ENCODE measurements at regions not wholly inside any gene's neighbourhood (a gene's known extent, or its start where the extent isn't known, plus 50 kb on each side); places are given as distances from the start of the nearest gene placed in this dataset.

GRCh38 chrX:121932688-121933087 lies 885.3 kb downstream of the GLUD2 start:
- TF ChIP-seq TAF1 (IDR thresholded peaks at IDR 0.05; ENCODE audit: low read depth): no peak
- no peak for TF ChIP-seq NFIC (IDR thresholded peaks at IDR 0.05)
- TF ChIP-seq YY1 (IDR thresholded peaks at IDR 0.05; ENCODE audit: low read depth): no peak
- TF ChIP-seq MAX (IDR thresholded peaks at IDR 0.05): no peak
- TF ChIP-seq TEAD4 (IDR thresholded peaks at IDR 0.05): no peak
- no peak for TF ChIP-seq CEBPB (IDR thresholded peaks at IDR 0.05)
- no peak for TF ChIP-seq FOXM1 (IDR thresholded peaks at IDR 0.05; ENCODE audit: borderline replicate concordance, low read depth)
- no peak for TF ChIP-seq RAD21 (IDR thresholded peaks at IDR 0.05; ENCODE audit: low read depth)
- no peak for TF ChIP-seq TCF12 (IDR thresholded peaks at IDR 0.05; ENCODE audit: low read depth)
- TF ChIP-seq, protein P1, sequence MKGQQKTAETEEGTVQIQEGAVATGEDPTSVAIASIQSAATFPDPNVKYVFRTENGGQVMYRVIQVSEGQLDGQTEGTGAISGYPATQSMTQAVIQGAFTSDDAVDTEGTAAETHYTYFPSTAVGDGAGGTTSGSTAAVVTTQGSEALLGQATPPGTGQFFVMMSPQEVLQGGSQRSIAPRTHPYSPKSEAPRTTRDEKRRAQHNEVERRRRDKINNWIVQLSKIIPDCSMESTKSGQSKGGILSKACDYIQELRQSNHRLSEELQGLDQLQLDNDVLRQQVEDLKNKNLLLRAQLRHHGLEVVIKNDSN (IDR thresholded peaks at IDR 0.05): no peak
- no peak for TF ChIP-seq EGR1 (IDR thresholded peaks at IDR 0.05)
- no peak for TF ChIP-seq EP300 (IDR thresholded peaks at IDR 0.05; ENCODE audit: borderline replicate concordance)

DNA sequence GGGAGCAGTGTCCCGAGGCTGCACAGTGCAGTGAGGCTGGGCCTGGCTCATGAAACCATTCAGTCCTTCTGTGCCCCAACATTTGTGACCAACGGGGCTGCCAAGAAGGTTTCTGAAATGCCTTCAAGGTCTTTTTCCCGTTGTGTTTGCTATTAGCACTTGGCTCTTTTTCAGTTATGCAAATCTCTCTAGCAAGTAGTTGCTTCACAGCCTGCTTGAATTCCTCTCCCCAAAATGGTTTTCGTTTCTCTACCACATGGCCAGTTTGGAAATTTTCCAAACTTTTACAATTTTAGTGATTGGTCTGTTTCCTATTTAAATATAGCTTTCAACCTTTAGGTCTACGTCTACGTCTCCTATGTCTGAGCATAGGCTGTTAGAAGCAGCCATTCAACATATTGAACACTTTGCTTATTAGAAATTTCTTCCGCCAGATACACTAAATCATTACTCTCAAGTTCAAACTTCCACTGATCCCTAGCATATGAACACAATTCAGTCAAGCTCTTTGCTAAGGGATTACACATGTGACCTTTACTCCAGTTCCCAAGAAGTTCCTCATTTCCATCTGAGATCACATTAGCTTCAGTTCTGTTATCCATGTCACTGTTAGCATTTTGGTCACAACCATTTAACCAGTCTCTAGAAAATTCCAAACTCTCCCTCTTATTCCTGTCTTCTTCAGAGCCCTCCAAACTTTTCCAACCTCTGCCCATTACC lies 901.8 kb downstream of the GLUD2 start:
- TF ChIP-seq CREB1 (IDR thresholded peaks at IDR 0.05; ENCODE audit: low read depth) (no peak), CEBPB (IDR thresholded peaks at IDR 0.05) (no peak), NFIC (IDR thresholded peaks at IDR 0.05) (no peak), YY1 (IDR thresholded peaks at IDR 0.05; ENCODE audit: low read depth) (no peak), FOXM1 (IDR thresholded peaks at IDR 0.05; ENCODE audit: borderline replicate concordance, low read depth) (no peak), TEAD4 (IDR thresholded peaks at IDR 0.05) (no peak), MAX (IDR thresholded peaks at IDR 0.05) (no peak), ZBTB7A (IDR thresholded peaks at IDR 0.05; ENCODE audit: low read depth) (no peak), TCF12 (IDR thresholded peaks at IDR 0.05; ENCODE audit: low read depth) (no peak), REST (IDR thresholded peaks at IDR 0.05; ENCODE audit: low read depth) (no peak), EP300 (IDR thresholded peaks at IDR 0.05; ENCODE audit: borderline replicate concordance) (no peak), EGR1 (IDR thresholded peaks at IDR 0.05) (no peak), TAF1 (IDR thresholded peaks at IDR 0.05; ENCODE audit: low read depth) (no peak)

DNA sequence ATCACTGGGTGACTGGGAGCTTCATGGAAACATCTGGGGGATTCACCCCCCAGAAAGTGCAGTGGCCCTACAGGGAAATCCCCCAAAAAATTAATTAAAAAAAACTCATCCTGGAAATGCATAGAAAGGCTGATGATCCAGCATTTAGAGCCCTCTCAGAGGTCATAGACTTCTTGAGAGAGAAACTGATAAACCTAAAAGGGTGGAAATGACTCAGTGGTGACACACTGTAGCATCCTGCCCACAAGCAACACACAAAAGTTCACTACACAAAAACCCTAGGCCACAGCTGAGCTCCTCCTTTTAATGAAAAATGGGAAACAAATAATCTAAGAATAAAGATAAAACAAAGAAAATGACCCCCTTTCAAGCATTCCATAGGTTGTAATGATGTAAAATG lies 911.5 kb downstream of the GLUD2 start:
- TF ChIP-seq EP300 (IDR thresholded peaks at IDR 0.05; ENCODE audit: borderline replicate concordance) (no peak), TAF1 (IDR thresholded peaks at IDR 0.05; ENCODE audit: low read depth) (no peak), YY1 (IDR thresholded peaks at IDR 0.05; ENCODE audit: low read depth) (no peak), MAX (IDR thresholded peaks at IDR 0.05) (no peak), REST (IDR thresholded peaks at IDR 0.05; ENCODE audit: low read depth) (no peak), FOXM1 (IDR thresholded peaks at IDR 0.05; ENCODE audit: borderline replicate concordance, low read depth) (no peak), CEBPB (IDR thresholded peaks at IDR 0.05) (no peak), RAD21 (IDR thresholded peaks at IDR 0.05; ENCODE audit: low read depth) (no peak), NFIC (IDR thresholded peaks at IDR 0.05) (no peak)

- TF ChIP-seq NFIC (IDR thresholded peaks at IDR 0.05) (no peak), TCF12 (IDR thresholded peaks at IDR 0.05; ENCODE audit: low read depth) (no peak), ZBTB7A (IDR thresholded peaks at IDR 0.05; ENCODE audit: low read depth) (no peak), CREB1 (IDR thresholded peaks at IDR 0.05; ENCODE audit: low read depth) (no peak), TAF1 (IDR thresholded peaks at IDR 0.05; ENCODE audit: low read depth) (no peak), MAX (IDR thresholded peaks at IDR 0.05) (no peak), CEBPB (IDR thresholded peaks at IDR 0.05) (no peak), EP300 (IDR thresholded peaks at IDR 0.05; ENCODE audit: borderline replicate concordance) (no peak), REST (IDR thresholded peaks at IDR 0.05; ENCODE audit: low read depth) (no peak), EGR1 (IDR thresholded peaks at IDR 0.05) (no peak), FOXM1 (IDR thresholded peaks at IDR 0.05; ENCODE audit: borderline replicate concordance, low read depth) (no peak), RAD21 (IDR thresholded peaks at IDR 0.05; ENCODE audit: low read depth) (no peak), TEAD4 (IDR thresholded peaks at IDR 0.05) (no peak)
- TF ChIP-seq, protein P1 (IDR thresholded peaks at IDR 0.05): no peak
These were observed 928.3 kb downstream of the GLUD2 start for GRCh38 chrX:121975671-121976070.
